GM23248 (cell line): ENCODE measurements at regions not wholly inside any gene's neighbourhood (a gene's known extent, or its start where the extent isn't known, plus 50 kb on each side); places are given as distances from the start of the nearest gene placed in this dataset.

ENCODE experiments used
- EZH2 ChIP-seq: fragments of 200-600 bp; sonication (generic); IDR thresholded peaks from 2 replicates; pipeline ENCODE4 v1.6.1; 2018; ENCODE audit warnings: antibody characterized with exemption, mild to moderate bottlenecking; ENCODE audit not compliant: insufficient read depth, poor library complexity, severe bottlenecking
- EZH2phosphoT487 ChIP-seq: fragments of 200-600 bp; sonication (generic); IDR thresholded peaks from 2 replicates; pipeline ENCODE4 v1.6.1; 2018; ENCODE audit warnings: antibody characterized with exemption, moderate library complexity, mild to moderate bottlenecking, low read depth; ENCODE audit not compliant: insufficient read depth

DNA sequence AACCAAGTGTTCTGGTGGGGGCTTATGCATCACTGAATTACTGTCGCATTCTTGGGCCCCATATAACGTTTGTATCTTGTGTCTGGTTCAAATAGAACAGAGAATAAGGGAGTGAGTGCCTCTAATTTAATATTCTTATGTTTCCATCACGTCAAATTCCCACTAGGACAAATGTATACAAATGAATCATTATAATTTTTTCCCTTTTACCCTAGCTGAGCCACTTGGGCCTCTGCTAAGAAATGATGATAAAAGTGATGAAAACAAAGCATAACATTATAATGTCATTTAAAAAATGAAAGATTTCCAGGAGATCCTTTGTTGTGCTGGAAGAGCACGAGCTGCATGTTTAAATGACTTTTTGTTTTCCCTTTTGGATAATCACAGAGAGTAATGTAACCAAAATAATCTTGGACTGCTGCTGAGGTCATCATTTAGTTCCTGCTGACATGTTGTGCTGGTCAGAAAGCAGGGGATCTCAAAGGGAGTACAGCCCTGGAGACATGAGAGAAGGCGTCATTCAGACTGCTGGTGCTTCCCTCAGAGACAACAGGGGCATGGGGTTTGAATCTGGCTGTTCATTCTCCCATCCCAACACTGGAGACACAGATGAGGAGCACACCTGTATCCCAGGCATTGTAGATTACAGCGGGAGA is 105.1 kb upstream of the SCOC start:
- TF ChIP-seq EZH2 (no peak), EZH2phosphoT487 (no peak)
